ENCODE measurements at regions not wholly inside any gene's neighbourhood (a gene's known extent, or its start where the extent isn't known, plus 50 kb on each side); places are given as distances from the start of the nearest gene placed in this dataset.

GRCh38 chr6:149218915-149219314, 98.6 kb upstream of the TAB2 start:
- FAIRE-seq, result no peak

- FAIRE-seq, result no peak
Observed at GRCh38 chr6:149220882-149221773, 96.4 kb upstream of the TAB2 start.

GRCh38 chr6:149221774-149222070, 95.8 kb upstream of the TAB2 start:
- FAIRE-seq, result no peak

GRCh38 chr6:149223120-149223903, 94.2 kb upstream of the TAB2 start:
- no peak for FAIRE-seq

- FAIRE-seq, result no peak
Observed at GRCh38 chr6:149223904-149224351, 93.6 kb upstream of the TAB2 start.

GRCh38 chr6:149224399-149224798, 93.1 kb upstream of the TAB2 start:
- no peak for FAIRE-seq

- FAIRE-seq, result no peak
Observed at GRCh38 chr6:149225370-149225769, 92.1 kb upstream of the TAB2 start.

- no peak for FAIRE-seq
Observed at GRCh38 chr6:149225946-149226345, 91.6 kb upstream of the TAB2 start.

- FAIRE-seq, result no peak
Observed at GRCh38 chr6:149227796-149228195, 89.7 kb upstream of the TAB2 start.

GRCh38 chr6:149228311-149228955, 89.1 kb upstream of the TAB2 start:
- FAIRE-seq, result no peak

- FAIRE-seq, result no peak
Observed at GRCh38 chr6:149229096-149229495, 88.4 kb upstream of the TAB2 start.

GRCh38 chr6:149230712-149231460, 86.6 kb upstream of the TAB2 start:
- no peak for FAIRE-seq

- no peak for FAIRE-seq
Observed at GRCh38 chr6:149231778-149232177, 85.7 kb upstream of the TAB2 start.

- no peak for FAIRE-seq
Observed at GRCh38 chr6:149233056-149233715, 84.3 kb upstream of the TAB2 start.

GRCh38 chr6:149234051-149234962, 83.2 kb upstream of the TAB2 start:
- no peak for FAIRE-seq

- no peak for FAIRE-seq
Observed at GRCh38 chr6:149235130-149235561, 82.4 kb upstream of the TAB2 start.

GRCh38 chr6:149236589-149236988, 80.9 kb upstream of the TAB2 start:
- no peak for FAIRE-seq

- no peak for FAIRE-seq
Observed at GRCh38 chr6:149237464-149237863, 80.0 kb upstream of the TAB2 start.

GRCh38 chr6:149239573-149240209, 77.8 kb upstream of the TAB2 start:
- FAIRE-seq, result no peak

- FAIRE-seq, result no peak
Observed at GRCh38 chr6:149242883-149243282, 74.6 kb upstream of the TAB2 start.

- no peak for FAIRE-seq
Observed at GRCh38 chr6:149244105-149244504, 73.4 kb upstream of the TAB2 start.
